ENCODE measurements at regions not wholly inside any gene's neighbourhood (a gene's known extent, or its start where the extent isn't known, plus 50 kb on each side); places are given as distances from the start of the nearest gene placed in this dataset.

DNA sequence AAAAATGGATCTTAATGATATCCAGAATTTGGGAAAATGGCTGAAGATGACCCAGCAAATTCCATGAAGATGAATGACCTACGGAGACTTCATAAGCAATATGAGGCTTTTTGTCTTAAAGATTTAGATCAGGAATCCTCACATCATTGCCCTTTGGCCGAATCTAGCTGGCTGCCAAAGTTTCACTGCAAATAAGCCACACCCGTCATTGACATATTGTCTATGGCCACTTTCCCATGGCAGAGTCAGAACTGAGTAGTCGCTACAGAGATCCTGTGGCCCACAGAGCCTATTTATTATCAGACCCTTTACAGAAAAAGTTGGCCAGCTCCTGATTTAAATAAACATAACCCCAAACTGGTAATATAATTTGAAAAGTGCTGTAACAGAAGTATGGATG is 307.4 kb upstream of the RARB start:
- TF ChIP-seq, protein P1, sequence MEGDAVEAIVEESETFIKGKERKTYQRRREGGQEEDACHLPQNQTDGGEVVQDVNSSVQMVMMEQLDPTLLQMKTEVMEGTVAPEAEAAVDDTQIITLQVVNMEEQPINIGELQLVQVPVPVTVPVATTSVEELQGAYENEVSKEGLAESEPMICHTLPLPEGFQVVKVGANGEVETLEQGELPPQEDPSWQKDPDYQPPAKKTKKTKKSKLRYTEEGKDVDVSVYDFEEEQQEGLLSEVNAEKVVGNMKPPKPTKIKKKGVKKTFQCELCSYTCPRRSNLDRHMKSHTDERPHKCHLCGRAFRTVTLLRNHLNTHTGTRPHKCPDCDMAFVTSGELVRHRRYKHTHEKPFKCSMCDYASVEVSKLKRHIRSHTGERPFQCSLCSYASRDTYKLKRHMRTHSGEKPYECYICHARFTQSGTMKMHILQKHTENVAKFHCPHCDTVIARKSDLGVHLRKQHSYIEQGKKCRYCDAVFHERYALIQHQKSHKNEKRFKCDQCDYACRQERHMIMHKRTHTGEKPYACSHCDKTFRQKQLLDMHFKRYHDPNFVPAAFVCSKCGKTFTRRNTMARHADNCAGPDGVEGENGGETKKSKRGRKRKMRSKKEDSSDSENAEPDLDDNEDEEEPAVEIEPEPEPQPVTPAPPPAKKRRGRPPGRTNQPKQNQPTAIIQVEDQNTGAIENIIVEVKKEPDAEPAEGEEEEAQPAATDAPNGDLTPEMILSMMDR (conservative IDR thresholded peaks at IDR 0.05; ENCODE audit: low read length) = no peak
- no peak for TF ChIP-seq EZH2phosphoT487 (IDR thresholded peaks at IDR 0.05; ENCODE audit: borderline replicate concordance, low read depth, low read length)

All from OCI-LY7 (cell line).